Upper lobe of left lung (tissue), 6 donors: ENCODE measurements at regions not wholly inside any gene's neighbourhood (a gene's known extent, or its start where the extent isn't known, plus 50 kb on each side); places are given as distances from the start of the nearest gene placed in this dataset.

ENCODE experiments used
- ATAC-seq, 2 donors: fragments of 200-7000 bp; cut with Tn5 transposase; one replicate each; pipeline ENCODE4 v1.9.1; 2022; ENCODE audit warnings: mild to moderate bottlenecking in 2 of 2, moderate library complexity in 2 of 2; ENCODE audit not compliant: low FRiP score in 2 of 2
- DNase-seq, 2 donors: peaks; one replicate each; pipeline ENCODE4 v3.0.0-alpha.2; 2019 to 2020
- H3K27ac ChIP-seq, 4 donors: fragments of 200-600 bp; sonication (generic); one replicate each; pipeline ENCODE4 v1.5.1; 2016 to 2019
- H3K27me3 ChIP-seq, 4 donors: fragments of 200-600 bp; sonication (generic); one replicate each; pipeline ENCODE4 v1.5.1; 2017 to 2019
- H3K36me3 ChIP-seq, 4 donors: fragments of 200-600 bp; sonication (generic); one replicate each; pipeline ENCODE4 v1.5.1; 2016 to 2019
- H3K4me1 ChIP-seq, 4 donors: fragments of 200-600 bp; sonication (generic); one replicate each; pipeline ENCODE4 v1.5.1; 2018 to 2019
- H3K4me3 ChIP-seq, 4 donors: fragments of 200-600 bp; sonication (generic); one replicate each; pipeline ENCODE4 v1.5.1; 2017 to 2019; ENCODE audit warnings: mild to moderate bottlenecking in 2 of 4, moderate library complexity in 1 of 4
- H3K9me3 ChIP-seq, 4 donors: fragments of 200-600 bp; sonication (generic); one replicate each; pipeline ENCODE4 v1.5.1; 2018 to 2019
- CTCF ChIP-seq, 6 experiments: fragments of 450-650 bp in 4 of 6; fragments of 200-600 bp in 2 of 6; sonication (generic) in 2 of 6; IDR thresholded peaks; one replicate each; pipeline ENCODE4 v1.5.1; 2016 to 2019; ENCODE audit warnings: antibody characterized with exemption in 6 of 6
- EP300 ChIP-seq, 4 donors: sonication (generic); formaldehyde crosslinking; IDR thresholded peaks; one replicate each; pipeline ENCODE4 v1.5.1; 2017; ENCODE audit warnings: antibody characterized with exemption in 4 of 4, control low read depth in 2 of 4
- POLR2A ChIP-seq, 4 donors: fragments of 450-650 bp; IDR thresholded peaks; one replicate each; pipeline ENCODE4 v1.5.1; 2016 to 2017; ENCODE audit warnings: antibody characterized with exemption in 4 of 4, mild to moderate bottlenecking in 2 of 4
- POLR2AphosphoS5 ChIP-seq, 2 donors: sonication (generic); formaldehyde crosslinking; IDR thresholded peaks; one replicate each; pipeline ENCODE4 v1.5.1; 2017; ENCODE audit warnings: antibody characterized with exemption in 2 of 2
- WGBS, 2 donors: methylation state at CpG; one replicate each; pipeline ENCODE4 v1.1.5; 2017 to 2018; 5-methylcytosine and 5-hydroxymethylcytosine counted together
- donor health status: DM: no; HTN: no; CAD: no; lungs with moderate emphysema.
- donor health status: DM: no; HTN: yes; CAD: no; lungs with severe emphysema.

- no peaks in the 10 kb centered on the region for H3K27me3 ChIP-seq
- TF ChIP-seq POLR2AphosphoS5 (IDR thresholded peaks at IDR 0.05) (no peak), EP300 (IDR thresholded peaks at IDR 0.05) (no peak)
- no peak overlapping the region for H3K27ac ChIP-seq
- DNase-seq (no peak), ATAC-seq (no peak)
- no peaks in the 10 kb centered on the region for H3K9me3 ChIP-seq
- H3K4me1 ChIP-seq = no peaks in the 10 kb centered on the region
- no peaks in the 10 kb centered on the region for H3K36me3 ChIP-seq
- H3K4me3 ChIP-seq = no peak overlapping the region
- WGBS, 2 donors = 48 to 73% methylated on average over 2 of the region's 2 CpGs
Observed at GRCh38 chrX:35682476-35682875, 115.7 kb upstream of the MAGEB16 start.

- no peak for TF ChIP-seq POLR2AphosphoS5 (IDR thresholded peaks at IDR 0.05)
- no peak for TF ChIP-seq EP300 (IDR thresholded peaks at IDR 0.05)
- no peak for TF ChIP-seq POLR2A (IDR thresholded peaks at IDR 0.05)
- TF ChIP-seq CTCF (IDR thresholded peaks at IDR 0.05) = no peak
- Histone ChIP-seq H3K36me3 (no peaks in the 10 kb centered on the region), H3K4me3 (no peak overlapping the region), H3K4me1 (no peaks in the 10 kb centered on the region), H3K9me3 (no peaks in the 10 kb centered on the region), H3K27ac (no peak overlapping the region), H3K27me3 (no peaks in the 10 kb centered on the region)
- no peak for ATAC-seq
- no peak for DNase-seq
- 41 to 48% methylated on average over 2 of the region's 2 CpGs for WGBS, 2 donors
Observed at GRCh38 chrX:35696760-35697234, 101.3 kb upstream of the MAGEB16 start.

GRCh38 chrX:35699642-35700041 lies 98.5 kb upstream of the MAGEB16 start:
- ATAC-seq (no peak), DNase-seq (no peak)
- Histone ChIP-seq H3K27ac (no peak overlapping the region), H3K4me1 (no peaks in the 10 kb centered on the region), H3K9me3 (no peaks in the 10 kb centered on the region), H3K4me3 (no peak overlapping the region), H3K36me3 (no peaks in the 10 kb centered on the region), H3K27me3 (no peaks in the 10 kb centered on the region)
- TF ChIP-seq POLR2AphosphoS5 (IDR thresholded peaks at IDR 0.05) (no peak), EP300 (IDR thresholded peaks at IDR 0.05) (no peak), CTCF (IDR thresholded peaks at IDR 0.05) (no peak), POLR2A (IDR thresholded peaks at IDR 0.05) (no peak)
- WGBS, 2 donors = 42 to 50% methylated on average over 1 to 2 of the region's 2 CpGs

GRCh38 chrX:35700121-35700520 lies 98.0 kb upstream of the MAGEB16 start:
- ATAC-seq (no peak), DNase-seq (no peak)
- TF ChIP-seq CTCF (IDR thresholded peaks at IDR 0.05) (no peak), EP300 (IDR thresholded peaks at IDR 0.05) (no peak), POLR2AphosphoS5 (IDR thresholded peaks at IDR 0.05) (no peak), POLR2A (IDR thresholded peaks at IDR 0.05) (no peak)
- WGBS, 2 donors = 21 to 23% methylated on average over 1 of the region's 1 CpG
- H3K27me3 ChIP-seq = peaks cover 0 to 2% (median 0%) of the 10 kb centered on the region in 4 donors
- no peak overlapping the region for H3K4me3 ChIP-seq
- no peaks in the 10 kb centered on the region for H3K4me1 ChIP-seq
- no peak overlapping the region for H3K27ac ChIP-seq
- no peaks in the 10 kb centered on the region for H3K36me3 ChIP-seq
- no peaks in the 10 kb centered on the region for H3K9me3 ChIP-seq

GRCh38 chrX:35711281-35711680 lies 86.9 kb upstream of the MAGEB16 start:
- Histone ChIP-seq H3K27me3 (no peaks in the 10 kb centered on the region), H3K4me1 (no peaks in the 10 kb centered on the region), H3K9me3 (no peaks in the 10 kb centered on the region), H3K27ac (no peak overlapping the region), H3K36me3 (no peaks in the 10 kb centered on the region), H3K4me3 (no peak overlapping the region)
- ATAC-seq (no peak), DNase-seq (no peak)
- no peak for TF ChIP-seq POLR2AphosphoS5 (IDR thresholded peaks at IDR 0.05)
- TF ChIP-seq POLR2A (IDR thresholded peaks at IDR 0.05) = no peak
- no peak for TF ChIP-seq CTCF (IDR thresholded peaks at IDR 0.05)
- TF ChIP-seq EP300 (IDR thresholded peaks at IDR 0.05) = no peak
